Left renal pelvis (tissue), 4 donors: ENCODE measurements at regions not wholly inside any gene's neighbourhood (a gene's known extent, or its start where the extent isn't known, plus 50 kb on each side); places are given as distances from the start of the nearest gene placed in this dataset.

Experiments used
- DNase-seq, 4 donors: peaks; one replicate each; pipeline ENCODE4 v3.0.0-alpha.2; 2013; ENCODE audit warnings: low read depth in 4 of 4, low spot score in 3 of 4

- DNase-seq = no peak
These were observed 197.3 kb upstream of the TWIST2 start for GRCh38 chr2:238650536-238650935.

- no peak for DNase-seq
These were observed 196.4 kb upstream of the TWIST2 start for GRCh38 chr2:238651306-238652052.

GRCh38 chr2:238652053-238652770 is 195.7 kb upstream of the TWIST2 start:
- no peak for DNase-seq

- no peak for DNase-seq
These were observed 195.1 kb upstream of the TWIST2 start for GRCh38 chr2:238652771-238653157.

GRCh38 chr2:238653431-238654109 is 194.3 kb upstream of the TWIST2 start:
- DNase-seq = no peak

- no peak for DNase-seq
These were observed 193.2 kb upstream of the TWIST2 start for GRCh38 chr2:238654479-238655197.

GRCh38 chr2:238655198-238655860 is 192.6 kb upstream of the TWIST2 start:
- DNase-seq = no peak

- DNase-seq = no peak
These were observed 191.7 kb upstream of the TWIST2 start for GRCh38 chr2:238655974-238656722.

GRCh38 chr2:238657132-238658053 is 190.5 kb upstream of the TWIST2 start:
- no peak for DNase-seq

- DNase-seq = no peak
These were observed 189.9 kb upstream of the TWIST2 start for GRCh38 chr2:238658054-238658407.

- no peak for DNase-seq
These were observed 189.1 kb upstream of the TWIST2 start for GRCh38 chr2:238658820-238659219.

GRCh38 chr2:238659231-238659630 is 188.7 kb upstream of the TWIST2 start:
- no peak for DNase-seq

GRCh38 chr2:238663586-238663985 is 184.3 kb upstream of the TWIST2 start:
- no peak for DNase-seq

- DNase-seq = no peak
These were observed 182.0 kb upstream of the TWIST2 start for GRCh38 chr2:238665919-238666318.

- DNase-seq = no peak
These were observed 181.3 kb upstream of the TWIST2 start for GRCh38 chr2:238666543-238666942.

- no peak for DNase-seq
These were observed 180.9 kb upstream of the TWIST2 start for GRCh38 chr2:238667008-238667407.

- DNase-seq = no peak
These were observed 180.2 kb upstream of the TWIST2 start for GRCh38 chr2:238667639-238668038.

- DNase-seq = no peak
These were observed 179.5 kb upstream of the TWIST2 start for GRCh38 chr2:238668426-238668825.

- DNase-seq = no peak
These were observed 178.8 kb upstream of the TWIST2 start for GRCh38 chr2:238669046-238669445.
